OCI-LY1 (cell line): ENCODE measurements at regions not wholly inside any gene's neighbourhood (a gene's known extent, or its start where the extent isn't known, plus 50 kb on each side); places are given as distances from the start of the nearest gene placed in this dataset.

Source experiments
- H2AFZ ChIP-seq: fragments of 200-600 bp; sonication (generic), shearing (Covaris generic); 2 replicates; pipeline ENCODE4 v1.6.0; 2014; ENCODE audit warnings: antibody characterized with exemption, mild to moderate bottlenecking, low read length
- H3F3A ChIP-seq: fragments of 200-600 bp; sonication (generic), shearing (Covaris generic); 2 replicates; pipeline ENCODE4 v1.6.0; 2014; ENCODE audit warnings: mild to moderate bottlenecking, antibody characterized with exemption, low read length, moderate library complexity; ENCODE audit not compliant: insufficient read depth
- H3K27ac ChIP-seq: fragments of 200-600 bp; sonication (generic); 2 replicates; pipeline ENCODE4 v1.5.1; 2014; ENCODE audit warnings: low read length, mixed run types, mild to moderate bottlenecking, low read depth; ENCODE audit not compliant: poor library complexity, severe bottlenecking
- H3K27me3 ChIP-seq: fragments of 200-600 bp; sonication (generic); 2 replicates; pipeline ENCODE4 v1.6.0; 2014; ENCODE audit warnings: antibody characterized with exemption, mild to moderate bottlenecking, low read length, moderate library complexity; ENCODE audit not compliant: insufficient read depth
- H3K36me3 ChIP-seq: fragments of 200-600 bp; sonication (generic); 2 replicates; pipeline ENCODE4 v1.6.1; 2014; ENCODE audit warnings: mild to moderate bottlenecking, antibody characterized with exemption, low read length, moderate library complexity, mixed read lengths; ENCODE audit not compliant: insufficient read depth
- H3K4me1 ChIP-seq: fragments of 200-600 bp; sonication (generic); 2 replicates; pipeline ENCODE4 v1.5.1; 2014; ENCODE audit warnings: mild to moderate bottlenecking, low read length, moderate library complexity; ENCODE audit not compliant: insufficient read depth, severe bottlenecking
- H3K4me2 ChIP-seq: fragments of 200-600 bp; sonication (generic), shearing (Covaris generic); 2 replicates; pipeline ENCODE4 v1.6.1; 2014; ENCODE audit warnings: low read length
- H3K4me3 ChIP-seq: fragments of 200-600 bp; sonication (generic); 2 replicates; pipeline ENCODE4 v1.5.1; 2014; ENCODE audit warnings: low read length, low read depth, mild to moderate bottlenecking, mixed read lengths; ENCODE audit not compliant: poor library complexity, severe bottlenecking
- H3K79me2 ChIP-seq: fragments of 200-600 bp; shearing (Covaris generic); 2 replicates; pipeline ENCODE4 v1.6.1; 2016; ENCODE audit warnings: mixed run types, low read length, mixed read lengths; ENCODE audit not compliant: insufficient read depth
- H3K9ac ChIP-seq: fragments of 200-600 bp; sonication (generic), shearing (Covaris generic); 2 replicates; pipeline ENCODE4 v1.6.1; 2014; ENCODE audit warnings: mild to moderate bottlenecking, low read length, mixed read lengths
- H3K9me2 ChIP-seq: fragments of 200-600 bp; sonication (generic), shearing (Covaris generic); 2 replicates; pipeline ENCODE4 v1.6.1; 2014; ENCODE audit warnings: low read depth, mild to moderate bottlenecking, low read length, mixed read lengths
- H3K9me3 ChIP-seq: fragments of 200-600 bp; shearing (Covaris generic); 2 replicates; pipeline ENCODE4 v1.6.1; 2014; ENCODE audit warnings: low read length, mixed read lengths
- H4K20me1 ChIP-seq: fragments of 200-600 bp; sonication (generic), shearing (Covaris generic); 2 replicates; pipeline ENCODE4 v1.6.0; 2016; ENCODE audit warnings: mild to moderate bottlenecking, low read length; ENCODE audit not compliant: insufficient read depth
- CTCF ChIP-seq: fragments of 200-600 bp; sonication (generic), shearing (Covaris generic); IDR thresholded peaks from 2 replicates; pipeline ENCODE4 v1.5.1; 2017; ENCODE audit warnings: mild to moderate bottlenecking, antibody characterized with exemption, low read length, moderate library complexity, mixed read lengths
- EZH2 ChIP-seq: fragments of 200-600 bp; sonication (generic), shearing (Covaris generic); IDR thresholded peaks from 2 replicates; pipeline ENCODE4 v1.8.0; 2017; ENCODE audit warnings: borderline replicate concordance, mixed run types, mild to moderate bottlenecking, antibody characterized with exemption, low read length, moderate library complexity, mixed read lengths

GRCh38 chr5:42059291-42059690 lies 134.2 kb downstream of the FBXO4 start:
- no peaks in the 10 kb centered on the region for H3F3A ChIP-seq
- H3K4me2 ChIP-seq = no peak overlapping the region
- no peaks in the 10 kb centered on the region for H3K9me3 ChIP-seq
- no peaks in the 10 kb centered on the region for H3K36me3 ChIP-seq
- H3K79me2 ChIP-seq = no peaks in the 10 kb centered on the region
- no peak for TF ChIP-seq CTCF
- H2AFZ ChIP-seq = no peak overlapping the region
- H3K9ac ChIP-seq = no peak overlapping the region
- no peak overlapping the region for H3K27ac ChIP-seq
- H3K4me3 ChIP-seq = no peak overlapping the region
- no peaks in the 10 kb centered on the region for H3K9me2 ChIP-seq
- H4K20me1 ChIP-seq = no peaks in the 10 kb centered on the region
- no peaks in the 10 kb centered on the region for H3K4me1 ChIP-seq
- no peaks in the 10 kb centered on the region for H3K27me3 ChIP-seq

- Histone ChIP-seq H3K9me3 (no peaks in the 10 kb centered on the region), H2AFZ (no peak overlapping the region)
- TF ChIP-seq EZH2 (no peak), CTCF (no peak)
These were observed 134.8 kb downstream of the FBXO4 start for GRCh38 chr5:42059778-42060464.

GRCh38 chr5:42061121-42061520 lies 136.0 kb downstream of the FBXO4 start:
- Histone ChIP-seq H3K4me3 (no peak overlapping the region), H3K27ac (no peak overlapping the region), H3F3A (no peaks in the 10 kb centered on the region), H3K79me2 (no peaks in the 10 kb centered on the region), H3K9me2 (no peaks in the 10 kb centered on the region), H3K36me3 (no peaks in the 10 kb centered on the region), H2AFZ (no peak overlapping the region), H3K4me1 (no peaks in the 10 kb centered on the region), H3K9ac (no peak overlapping the region), H3K9me3 (no peaks in the 10 kb centered on the region), H4K20me1 (no peaks in the 10 kb centered on the region), H3K27me3 (no peaks in the 10 kb centered on the region), H3K4me2 (no peak overlapping the region)
- no peak for TF ChIP-seq CTCF
- no peak for TF ChIP-seq EZH2

More at GRCh38 chr5:42059778-42060464, 134.8 kb downstream of the FBXO4 start:
- H3K79me2 ChIP-seq = no peaks in the 10 kb centered on the region
- H3K36me3 ChIP-seq = no peaks in the 10 kb centered on the region
- H3K4me2 ChIP-seq = no peak overlapping the region
- no peak overlapping the region for H3K4me3 ChIP-seq
- H3K27me3 ChIP-seq = no peaks in the 10 kb centered on the region
- H3K27ac ChIP-seq = no peak overlapping the region
- no peaks in the 10 kb centered on the region for H3K4me1 ChIP-seq
- no peaks in the 10 kb centered on the region for H3K9me2 ChIP-seq
- no peak overlapping the region for H3K9ac ChIP-seq
- no peaks in the 10 kb centered on the region for H3F3A ChIP-seq
- no peaks in the 10 kb centered on the region for H4K20me1 ChIP-seq
